BLaER1 (cell line): ENCODE measurements at regions not wholly inside any gene's neighbourhood (a gene's known extent, or its start where the extent isn't known, plus 50 kb on each side); places are given as distances from the start of the nearest gene placed in this dataset.

Experiments used
- H3K27ac ChIP-seq: shearing (Covaris generic); formaldehyde crosslinking; 2 replicates; pipeline ENCODE4 v1.8.1; 2022
- H3K27me3 ChIP-seq: shearing (Covaris generic); formaldehyde crosslinking; 2 replicates; pipeline ENCODE4 v1.8.1; 2022
- H3K36me3 ChIP-seq: shearing (Covaris generic); formaldehyde crosslinking; 2 replicates; pipeline ENCODE4 v1.8.1; 2022
- H3K4me1 ChIP-seq: shearing (Covaris generic); formaldehyde crosslinking; 2 replicates; pipeline ENCODE4 v1.8.1; 2022
- H3K4me2 ChIP-seq: shearing (Covaris generic); formaldehyde crosslinking; 2 replicates; pipeline ENCODE4 v1.8.1; 2022
- H3K4me3 ChIP-seq: shearing (Covaris generic); formaldehyde crosslinking; 2 replicates; pipeline ENCODE4 v1.8.1; 2022
- H3K9ac ChIP-seq: shearing (Covaris generic); formaldehyde crosslinking; 2 replicates; pipeline ENCODE4 v1.8.1; 2022
- H3K9me3 ChIP-seq: shearing (Covaris generic); formaldehyde crosslinking; 2 replicates; pipeline ENCODE4 v1.8.1; 2022
- H4K20me1 ChIP-seq: shearing (Covaris generic); formaldehyde crosslinking; 2 replicates; pipeline ENCODE4 v1.8.1; 2022
- Cebpa-rat ChIP-seq: shearing (Covaris generic); IDR thresholded peaks from 2 replicates; pipeline ENCODE4 v1.8.1; 2022

DNA sequence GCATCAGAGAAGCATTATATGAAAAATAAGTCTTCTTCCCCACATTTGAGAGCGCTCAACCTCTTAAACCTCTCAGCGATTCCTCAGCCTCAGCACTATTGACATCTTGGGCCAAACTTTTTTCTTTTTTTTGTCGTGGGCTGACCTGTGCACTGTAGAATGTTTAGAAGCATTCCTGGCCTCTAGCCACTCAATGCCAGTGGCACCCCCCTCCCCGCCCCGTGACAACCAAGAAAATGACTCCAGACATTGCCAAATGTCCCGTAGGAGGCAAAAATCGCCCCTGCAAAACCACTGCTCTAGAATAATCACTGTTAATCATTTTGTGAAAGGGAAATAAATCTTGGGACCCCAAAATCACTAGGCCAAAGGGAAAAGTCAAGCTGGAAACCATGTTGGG, 129.1 kb upstream of the BOD1 start:
- Histone ChIP-seq H3K9me3 (no peaks in the 10 kb centered on the region), H3K9ac (no peak overlapping the region), H3K4me2 (peak overlapping the region; percentile 38), H3K4me1 (peaks cover 45% of the 10 kb centered on the region), H3K27ac (no peak overlapping the region), H3K27me3 (no peaks in the 10 kb centered on the region), H3K36me3 (no peaks in the 10 kb centered on the region), H3K4me3 (no peak overlapping the region), H4K20me1 (no peaks in the 10 kb centered on the region)
- no peak for TF ChIP-seq Cebpa-rat

DNA sequence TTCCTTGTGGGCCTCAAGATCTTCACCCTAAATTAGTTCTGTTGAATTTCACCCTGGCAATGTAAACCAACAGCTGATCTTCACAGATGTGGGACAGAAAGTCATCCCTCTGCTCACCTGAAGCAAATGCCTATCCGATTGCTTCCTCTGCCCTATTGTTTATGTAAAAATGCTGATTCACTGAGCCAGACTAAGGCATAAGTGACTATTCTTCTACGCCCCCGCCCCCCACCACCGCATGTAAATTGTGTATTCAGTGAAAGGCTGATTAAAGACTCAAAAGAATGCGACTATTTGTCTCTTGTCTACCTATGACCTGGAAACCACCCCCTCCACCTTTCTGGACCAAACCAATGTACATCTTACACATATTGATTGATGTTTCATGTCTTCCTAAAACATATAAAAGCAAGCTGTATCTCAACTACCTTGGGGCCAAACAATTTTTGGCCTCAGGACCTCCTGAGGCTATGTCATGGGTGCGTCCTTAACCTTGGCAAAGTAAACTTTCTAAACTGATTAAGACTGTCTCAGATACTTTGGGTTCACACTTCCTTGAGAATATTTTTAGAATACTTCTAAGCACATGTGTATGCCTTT, 129.7 kb upstream of the BOD1 start:
- peaks cover 42% of the 10 kb centered on the region for H3K4me1 ChIP-seq
- H3K4me3 ChIP-seq, result no peak overlapping the region
- H3K36me3 ChIP-seq, result no peaks in the 10 kb centered on the region
- H3K9me3 ChIP-seq, result no peaks in the 10 kb centered on the region
- no peak overlapping the region for H3K9ac ChIP-seq
- no peak overlapping the region for H3K27ac ChIP-seq
- H3K4me2 ChIP-seq, result 0 out of 2 replicates have a peak overlapping the region, but pooled peaks have one; percentile 38
- no peaks in the 10 kb centered on the region for H4K20me1 ChIP-seq
- no peaks in the 10 kb centered on the region; the same call in 1 of the 2 replicates for H3K27me3 ChIP-seq
- TF ChIP-seq Cebpa-rat, result no peak

DNA sequence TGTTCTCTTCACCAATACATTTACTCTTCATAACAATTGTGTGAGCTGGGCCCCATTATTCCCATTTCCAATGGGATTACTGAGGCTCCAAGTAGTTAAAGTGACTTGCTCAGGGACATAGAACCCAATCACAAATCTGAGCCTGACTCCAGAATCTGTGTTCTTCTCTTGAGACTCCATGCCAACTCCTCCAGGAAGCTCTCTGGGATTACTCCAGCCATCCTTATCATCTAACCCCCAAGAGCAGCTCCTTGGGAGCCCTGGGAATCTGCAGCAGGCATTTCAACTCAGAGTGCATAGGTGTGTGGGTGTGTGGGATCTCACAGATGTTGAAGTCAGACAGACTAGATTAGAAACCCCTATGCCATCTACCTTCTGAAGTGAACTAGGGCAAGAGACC, 131.4 kb upstream of the BOD1 start:
- no peak overlapping the region for H3K9ac ChIP-seq
- peaks cover 29% of the 10 kb centered on the region for H3K4me1 ChIP-seq
- TF ChIP-seq Cebpa-rat, result no peak
- H4K20me1 ChIP-seq, result no peaks in the 10 kb centered on the region
- no peaks in the 10 kb centered on the region; the same call in 1 of the 2 replicates for H3K27me3 ChIP-seq
- no peak overlapping the region for H3K4me2 ChIP-seq
- no peaks in the 10 kb centered on the region for H3K36me3 ChIP-seq
- no peaks in the 10 kb centered on the region for H3K9me3 ChIP-seq
- no peak overlapping the region for H3K27ac ChIP-seq
- no peak overlapping the region for H3K4me3 ChIP-seq

DNA sequence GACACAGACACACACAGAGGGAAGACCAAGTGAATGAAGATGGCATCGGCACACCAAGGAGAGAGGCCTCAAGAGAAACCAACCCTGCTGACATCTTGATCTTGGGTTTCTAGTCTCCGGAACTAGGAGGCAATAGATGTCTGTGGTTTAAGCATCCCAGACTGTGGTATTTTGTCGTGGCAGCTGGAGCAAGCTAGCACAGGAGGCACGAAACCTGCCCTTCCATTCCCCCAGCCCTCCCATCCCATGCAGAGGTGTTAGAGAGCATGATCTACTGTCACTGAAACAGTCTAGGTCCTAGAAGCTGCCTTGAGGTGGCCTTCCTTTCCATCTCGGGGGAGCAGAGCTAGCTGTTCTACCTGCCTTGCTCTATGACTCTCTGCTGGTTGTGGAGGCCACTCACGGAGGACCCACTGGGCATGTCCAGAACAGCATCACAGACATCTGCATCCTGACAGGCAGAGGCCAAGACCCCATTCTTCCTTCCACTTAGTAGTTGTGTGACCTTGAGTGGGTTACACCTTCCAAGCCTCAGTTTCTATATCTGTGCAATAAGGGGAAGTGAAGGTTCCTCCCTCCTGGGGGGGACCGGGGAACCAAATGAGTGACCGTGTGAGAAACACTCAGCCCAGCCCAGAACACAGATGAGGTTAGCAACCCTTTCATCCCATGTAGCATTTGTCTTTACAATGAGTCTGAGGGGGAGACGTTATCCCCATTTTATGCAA, 134.3 kb upstream of the BOD1 start:
- H4K20me1 ChIP-seq, result no peaks in the 10 kb centered on the region
- H3K27me3 ChIP-seq, result no peaks in the 10 kb centered on the region; the same call in 1 of the 2 replicates
- no peak overlapping the region for H3K9ac ChIP-seq
- H3K27ac ChIP-seq, result no peak overlapping the region
- peaks cover 4% of the 10 kb centered on the region for H3K4me1 ChIP-seq
- no peak for TF ChIP-seq Cebpa-rat
- H3K4me3 ChIP-seq, result no peak overlapping the region
- no peaks in the 10 kb centered on the region for H3K36me3 ChIP-seq
- no peak overlapping the region for H3K4me2 ChIP-seq
- no peaks in the 10 kb centered on the region for H3K9me3 ChIP-seq

DNA sequence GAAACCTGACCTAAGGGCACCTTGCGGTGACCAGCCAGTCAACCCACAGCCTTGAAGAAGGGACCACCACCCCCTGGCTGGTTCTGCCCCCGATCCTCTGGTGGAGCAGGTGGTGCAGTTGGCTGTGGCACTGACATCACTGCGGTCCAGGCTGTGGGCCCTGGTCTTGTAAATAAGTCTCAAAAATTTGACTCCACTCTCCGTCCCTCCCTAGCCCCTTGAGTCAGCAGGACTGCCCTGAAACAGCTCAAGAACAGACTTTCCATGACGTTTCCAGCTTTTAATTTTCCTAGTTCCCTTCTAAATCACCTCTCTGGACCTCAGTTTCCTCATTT, 134.8 kb upstream of the BOD1 start:
- Histone ChIP-seq H3K4me1 (no peaks in the 10 kb centered on the region), H3K9me3 (no peaks in the 10 kb centered on the region), H4K20me1 (no peaks in the 10 kb centered on the region), H3K36me3 (no peaks in the 10 kb centered on the region), H3K4me2 (no peak overlapping the region), H3K27ac (no peak overlapping the region), H3K4me3 (no peak overlapping the region), H3K27me3 (no peaks in the 10 kb centered on the region; the same call in 1 of the 2 replicates), H3K9ac (no peak overlapping the region)
- TF ChIP-seq Cebpa-rat, result no peak

DNA sequence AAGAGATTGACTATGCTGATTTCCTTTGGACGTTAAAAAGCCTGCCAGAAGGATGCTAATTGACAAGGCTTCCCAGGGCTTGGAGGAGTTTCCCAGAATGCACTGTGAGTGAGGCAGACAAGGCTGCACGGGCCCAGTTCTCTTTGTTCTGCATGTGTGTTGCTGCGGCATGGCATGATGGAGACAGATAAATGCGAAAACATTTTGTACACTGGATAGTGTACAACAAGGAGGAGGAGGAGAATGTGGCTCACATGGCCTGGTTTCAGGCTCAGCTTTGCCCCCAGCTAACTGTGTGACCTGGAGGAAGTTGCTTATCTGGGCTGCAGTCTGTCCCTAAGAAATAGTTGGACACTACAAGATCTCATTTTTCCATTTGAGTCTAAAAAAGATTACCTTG, 135.5 kb upstream of the CPEB4 start:
- no peaks in the 10 kb centered on the region; the same call in 1 of the 2 replicates for H3K27me3 ChIP-seq
- no peaks in the 10 kb centered on the region for H4K20me1 ChIP-seq
- H3K4me2 ChIP-seq, result no peak overlapping the region
- no peaks in the 10 kb centered on the region for H3K36me3 ChIP-seq
- no peak overlapping the region for H3K9ac ChIP-seq
- no peaks in the 10 kb centered on the region for H3K9me3 ChIP-seq
- H3K4me1 ChIP-seq, result no peaks in the 10 kb centered on the region
- H3K4me3 ChIP-seq, result no peak overlapping the region
- no peak overlapping the region for H3K27ac ChIP-seq
- TF ChIP-seq Cebpa-rat, result no peak

DNA sequence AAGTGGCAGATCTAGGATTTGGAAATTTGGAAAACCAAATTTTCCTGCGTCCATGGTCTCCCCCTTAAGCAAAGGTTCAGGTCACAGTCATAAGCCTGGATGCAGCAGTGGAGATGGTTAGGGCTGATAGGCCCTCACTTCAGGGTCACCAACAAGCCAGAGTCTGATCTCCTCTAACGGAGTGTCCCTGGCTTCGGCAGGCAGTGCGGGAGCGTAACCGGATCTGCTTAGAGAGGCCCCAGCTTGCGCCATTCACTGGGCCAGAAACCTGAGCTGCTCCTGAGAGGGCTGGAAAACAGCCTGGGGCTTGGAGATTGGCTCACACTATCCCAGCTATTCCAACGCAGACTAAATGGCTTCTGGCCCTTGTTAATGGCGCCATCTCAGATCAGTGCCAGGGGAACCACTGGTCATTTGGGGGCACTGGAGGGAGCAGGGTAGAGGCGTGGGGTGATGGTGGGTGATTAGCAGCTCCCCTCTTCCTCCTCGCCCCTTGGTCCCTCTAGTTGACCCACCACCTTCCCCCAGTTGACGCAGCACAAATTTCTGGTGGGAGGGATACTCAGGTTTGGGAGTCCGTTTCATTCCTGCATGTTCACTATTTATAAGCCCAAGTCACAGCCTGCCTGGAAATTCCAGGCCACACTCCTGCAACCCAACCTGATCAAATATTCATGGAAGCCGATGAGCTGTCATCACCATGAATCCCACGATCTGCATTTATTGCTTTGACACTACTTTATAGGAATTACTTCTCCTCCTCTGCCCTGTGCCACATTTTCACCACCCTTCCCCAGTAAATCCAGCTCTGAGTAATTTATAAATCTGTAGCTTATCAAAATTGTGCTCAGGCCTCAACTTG, 134.6 kb upstream of the CPEB4 start:
- Histone ChIP-seq H3K27ac (no peak overlapping the region), H3K4me3 (no peak overlapping the region)
- TF ChIP-seq Cebpa-rat, result no peak

DNA sequence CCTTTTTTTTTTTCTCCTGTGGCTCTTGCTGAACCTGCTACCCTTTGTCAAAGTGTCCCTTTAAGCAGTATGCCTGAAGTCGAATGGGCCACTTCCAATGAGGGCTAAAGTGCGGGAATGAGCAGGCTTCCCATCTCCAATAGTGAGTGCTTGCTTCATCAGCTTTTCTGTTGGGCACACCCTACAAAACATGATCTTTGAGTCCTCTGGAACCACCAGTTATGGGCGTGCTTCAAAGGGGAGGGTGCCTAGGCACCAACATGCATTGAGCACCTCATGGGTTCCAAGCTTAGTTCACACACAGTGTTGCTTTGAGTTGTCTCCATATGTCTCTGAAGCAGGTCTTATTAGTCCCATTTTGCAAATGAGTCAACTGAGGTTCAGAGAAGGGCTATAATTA, 132.8 kb upstream of the CPEB4 start:
- Histone ChIP-seq H4K20me1 (no peaks in the 10 kb centered on the region), H3K4me2 (no peak overlapping the region), H3K4me3 (no peak overlapping the region), H3K27ac (no peak overlapping the region), H3K27me3 (no peaks in the 10 kb centered on the region; the same call in 1 of the 2 replicates), H3K36me3 (no peaks in the 10 kb centered on the region), H3K9me3 (no peaks in the 10 kb centered on the region), H3K4me1 (no peaks in the 10 kb centered on the region), H3K9ac (no peak overlapping the region)
- TF ChIP-seq Cebpa-rat, result no peak

More for the DNA sequence above, 134.6 kb upstream of the CPEB4 start:
- Histone ChIP-seq H3K36me3 (no peaks in the 10 kb centered on the region), H3K27me3 (no peaks in the 10 kb centered on the region; the same call in 1 of the 2 replicates), H3K9ac (no peak overlapping the region), H4K20me1 (no peaks in the 10 kb centered on the region), H3K4me2 (no peak overlapping the region), H3K9me3 (no peaks in the 10 kb centered on the region), H3K4me1 (no peaks in the 10 kb centered on the region)

DNA sequence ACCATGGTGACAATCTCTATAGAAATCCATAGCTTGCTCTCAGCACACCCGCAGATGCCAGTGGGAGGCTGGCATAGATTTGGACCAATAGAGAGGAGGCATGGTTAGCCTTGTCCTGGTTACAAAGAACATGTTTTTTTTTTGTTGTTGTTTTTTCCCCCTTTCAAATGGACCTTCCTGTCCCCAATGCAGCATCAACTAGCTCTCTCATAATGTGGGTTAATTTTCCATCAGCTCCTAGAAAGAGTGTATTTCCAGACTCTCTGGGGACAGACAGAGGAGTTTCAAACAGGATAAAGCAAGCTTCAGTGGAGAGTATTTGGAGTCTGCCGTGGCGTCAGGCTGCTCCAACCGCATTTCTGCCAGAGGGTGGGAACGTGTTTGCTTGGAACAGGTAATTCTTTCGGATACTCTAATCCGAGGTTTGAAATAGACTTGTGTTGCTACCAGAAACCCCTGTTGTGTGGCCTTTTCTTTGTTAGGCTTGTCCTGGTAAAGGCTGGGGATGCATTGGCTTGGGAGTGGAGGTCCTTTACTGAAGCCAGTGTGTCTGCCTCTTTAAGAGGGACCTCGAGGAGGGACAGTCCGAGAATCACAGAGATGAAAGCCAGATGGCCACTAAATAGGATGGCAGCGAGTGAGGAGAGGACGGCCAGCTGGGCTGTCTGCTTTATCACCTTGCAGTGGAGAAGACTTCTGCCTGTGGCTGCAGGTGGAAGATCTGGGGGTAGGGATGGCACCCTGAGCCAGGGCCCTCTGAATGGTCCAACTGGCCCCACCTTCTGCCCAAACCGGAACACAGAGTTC, 130.5 kb upstream of the CPEB4 start:
- Histone ChIP-seq H3K9ac (no peak overlapping the region), H3K27me3 (no peaks in the 10 kb centered on the region), H3K4me2 (no peak overlapping the region), H3K4me1 (peaks cover 18% of the 10 kb centered on the region), H3K36me3 (no peaks in the 10 kb centered on the region), H3K4me3 (no peak overlapping the region), H3K9me3 (no peaks in the 10 kb centered on the region), H3K27ac (no peak overlapping the region), H4K20me1 (no peaks in the 10 kb centered on the region)
- no peak for TF ChIP-seq Cebpa-rat
